Transverse colon (tissue), 4 donors: ENCODE measurements at regions not wholly inside any gene's neighbourhood (a gene's known extent, or its start where the extent isn't known, plus 50 kb on each side); places are given as distances from the start of the nearest gene placed in this dataset.

Source experiments
- DNase-seq: peaks from one replicate; pipeline ENCODE4 v3.0.0-alpha.2; 2019
- H3K27ac ChIP-seq, 4 donors: fragments of 200-600 bp; sonication (generic); 2 replicates each; pipeline ENCODE4 v1.5.1; 2016 to 2018; ENCODE audit warnings: inconsistent platforms in 4 of 4
- H3K27me3 ChIP-seq: fragments of 200-600 bp; sonication (generic); 2 replicates; pipeline ENCODE4 v1.5.1; 2017; ENCODE audit warnings: inconsistent platforms
- H3K36me3 ChIP-seq, 4 donors: fragments of 200-600 bp; sonication (generic); 2 replicates each; pipeline ENCODE4 v1.5.1; 2017 to 2019; ENCODE audit warnings: inconsistent platforms in 4 of 4
- H3K4me1 ChIP-seq, 4 donors: fragments of 200-600 bp; sonication (generic); 2 replicates each; pipeline ENCODE4 v1.5.1; 2017 to 2020; ENCODE audit warnings: inconsistent platforms in 4 of 4
- H3K4me3 ChIP-seq, 4 donors: fragments of 200-600 bp; sonication (generic); 1 replicate in 1 of 4; 2 replicates in 3 of 4; pipeline versions ENCODE4 v1.5.1 to v1.6.1; 2017 to 2019; ENCODE audit warnings: inconsistent platforms in 4 of 4
- H3K9me3 ChIP-seq, 2 donors: fragments of 200-600 bp; sonication (generic); 2 replicates each; pipeline ENCODE4 v1.5.1; 2017 to 2019; ENCODE audit warnings: inconsistent platforms in 2 of 2
- CTCF ChIP-seq, 5 experiments: fragments of 200-600 bp in 3 of 5; fragments of 450-650 bp in 2 of 5; sonication (generic) in 3 of 5; IDR thresholded peaks; 1 replicate in 2 of 5; 2 replicates in 3 of 5; pipeline ENCODE4 v1.5.1; 2016 to 2017; ENCODE audit warnings: antibody characterized with exemption in 5 of 5, inconsistent platforms in 3 of 5, mild to moderate bottlenecking in 2 of 5, moderate library complexity in 1 of 5
- EP300 ChIP-seq: sonication (generic); formaldehyde crosslinking; IDR thresholded peaks from one replicate; pipeline ENCODE4 v1.6.1; 2017; ENCODE audit warnings: antibody characterized with exemption, low read depth
- POLR2A ChIP-seq: fragments of 450-650 bp; IDR thresholded peaks from one replicate; pipeline ENCODE4 v1.6.1; 2016; ENCODE audit warnings: antibody characterized with exemption, mild to moderate bottlenecking, moderate library complexity
- POLR2AphosphoS5 ChIP-seq, 3 donors: sonication (generic); formaldehyde crosslinking; IDR thresholded peaks; one replicate each; pipeline ENCODE4 v1.6.1; 2016; ENCODE audit warnings: antibody characterized with exemption in 3 of 3
- WGBS, 2 donors: methylation state at CpG; one replicate each; pipeline ENCODE4 v1.1.5; 2018; ENCODE audit warnings: low coverage in 1 of 2; 5-methylcytosine and 5-hydroxymethylcytosine counted together
- in situ Hi-C, 4 donors: fragments of 200-750 bp; cut with MboI; loops; one replicate each; pipeline versions ENCODE4 v1.15.0 to v1.15.1; 2017; ENCODE audit warnings: low sequenced_read_pairs in 3 of 4, low pct_ligation_motif_present in 1 of 4, low pct_unique_long_range_greater_than_20kb in 1 of 4
- intact Hi-C: fragments of 100-400 bp; cut with DNase I; formaldehyde crosslinking; loops from one replicate; pipeline ENCODE4 v1.15.1; 2023; ENCODE audit warnings: low total_unique reads

GRCh38 chr1:221018414-221018813 is 139.2 kb downstream of the HLX start:
- Histone ChIP-seq H3K9me3 (no peaks in the 10 kb centered on the region), H3K27ac (no peak overlapping the region), H3K4me3 (no peak overlapping the region), H3K27me3 (no peaks in the 10 kb centered on the region), H3K4me1 (no peaks in the 10 kb centered on the region), H3K36me3 (no peaks in the 10 kb centered on the region)
- in situ Hi-C loops = no loop called here
- no peak for TF ChIP-seq CTCF (IDR thresholded peaks at IDR 0.05)
- no peak for TF ChIP-seq POLR2AphosphoS5 (IDR thresholded peaks at IDR 0.05)
- TF ChIP-seq EP300 = no peak
- TF ChIP-seq POLR2A = no peak
- 79 to 84% methylated on average over 1 of the region's 1 CpG for WGBS, 2 donors
- intact Hi-C loops = no loop called here
- DNase-seq = no peak

DNA sequence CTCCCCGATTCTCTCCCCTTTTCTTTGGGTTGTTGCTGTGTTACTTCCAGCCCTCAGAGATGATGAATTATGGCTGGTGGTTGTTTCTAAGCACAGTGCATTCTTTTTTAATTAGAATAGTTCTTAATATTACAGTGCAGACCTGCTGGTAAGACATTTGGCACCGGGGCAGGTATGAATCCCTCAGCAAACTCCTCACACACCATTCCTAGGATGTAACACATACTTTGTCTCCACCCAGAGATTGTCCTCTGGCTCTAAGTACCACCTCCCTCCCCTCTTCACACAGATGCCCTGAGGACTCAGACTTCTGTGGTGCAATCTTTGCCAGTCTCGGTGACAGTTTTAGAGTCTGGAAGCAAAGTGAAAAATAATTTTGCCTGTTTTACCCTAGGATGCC is 143.1 kb downstream of the HLX start:
- no peak for TF ChIP-seq POLR2AphosphoS5 (IDR thresholded peaks at IDR 0.05)
- no peaks in the 10 kb centered on the region for H3K4me1 ChIP-seq
- intact Hi-C loops = no loop called here
- H3K9me3 ChIP-seq = no peaks in the 10 kb centered on the region
- DNase-seq = no peak
- H3K27me3 ChIP-seq = no peaks in the 10 kb centered on the region
- no peaks in the 10 kb centered on the region for H3K36me3 ChIP-seq
- 48 to 76% methylated on average over 3 of the region's 3 CpGs for WGBS, 2 donors
- in situ Hi-C loops = no loop called here
- H3K27ac ChIP-seq = no peak overlapping the region
- no peak overlapping the region for H3K4me3 ChIP-seq

DNA sequence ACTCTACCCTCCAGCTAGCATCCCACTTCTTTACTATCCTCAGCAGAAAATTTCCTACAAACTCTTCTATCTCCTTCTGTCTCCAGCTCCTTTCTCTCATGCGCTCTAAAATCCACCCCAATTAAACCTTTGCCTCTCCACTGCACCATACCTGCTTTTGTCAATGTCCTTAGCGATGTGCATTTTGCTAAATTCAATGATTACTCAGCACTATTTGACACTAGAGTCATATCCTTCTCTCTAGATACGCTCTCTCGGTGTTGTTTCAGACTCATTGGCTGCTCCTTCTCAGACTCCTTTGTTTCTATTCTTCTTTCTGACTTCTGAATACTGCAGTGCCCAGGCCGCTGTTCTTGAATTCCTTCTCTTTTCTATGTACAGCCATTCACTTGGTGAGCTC is 144.2 kb downstream of the HLX start:
- Histone ChIP-seq H3K4me3 (no peak overlapping the region), H3K27ac (no peak overlapping the region), H3K4me1 (no peaks in the 10 kb centered on the region), H3K36me3 (no peaks in the 10 kb centered on the region), H3K27me3 (no peaks in the 10 kb centered on the region), H3K9me3 (no peaks in the 10 kb centered on the region)
- no peak for TF ChIP-seq CTCF (IDR thresholded peaks at IDR 0.05)
- TF ChIP-seq POLR2AphosphoS5 (IDR thresholded peaks at IDR 0.05) = no peak
- no peak for TF ChIP-seq POLR2A
- no peak for TF ChIP-seq EP300
- 90 to 95% methylated on average over 5 of the region's 5 CpGs for WGBS, 2 donors
- no peak for DNase-seq
- intact Hi-C loops = no loop called here
- in situ Hi-C loops = no loop called here

DNA sequence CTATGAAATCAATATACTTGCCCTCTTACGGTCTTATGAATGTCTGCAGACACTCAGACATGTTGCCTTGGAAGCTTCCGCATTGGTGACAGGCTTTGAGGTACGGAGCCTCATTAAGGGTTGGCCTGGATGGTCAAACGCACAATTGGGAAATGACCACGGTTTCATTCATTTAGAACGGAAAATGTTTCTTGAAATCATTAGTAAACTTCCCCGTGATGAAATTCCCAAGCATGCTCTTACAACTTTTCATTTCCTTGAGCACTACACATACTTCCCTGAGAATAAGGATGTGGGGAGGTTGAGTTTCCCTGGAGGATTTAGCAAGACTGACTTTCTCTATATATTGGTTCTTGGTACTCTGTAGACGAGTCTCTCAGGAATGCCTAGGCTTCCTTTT is 146.3 kb downstream of the HLX start:
- Histone ChIP-seq H3K27ac (no peak overlapping the region), H3K9me3 (no peaks in the 10 kb centered on the region), H3K36me3 (no peaks in the 10 kb centered on the region), H3K4me1 (peaks cover 0 to 9% (median 2%) of the 10 kb centered on the region in 4 donors), H3K4me3 (no peak overlapping the region), H3K27me3 (no peaks in the 10 kb centered on the region)
- in situ Hi-C loops (no loop called here), intact Hi-C loops (no loop called here)
- TF ChIP-seq POLR2A (no peak), POLR2AphosphoS5 (IDR thresholded peaks at IDR 0.05) (no peak), CTCF (IDR thresholded peaks at IDR 0.05) (no peak), EP300 (no peak)
- WGBS, 2 donors = 70 to 79% methylated on average over 7 to 8 of the region's 8 CpGs
- DNase-seq = no peak

- no peak for DNase-seq
Measured at GRCh38 chr1:221025956-221026355, 146.7 kb downstream of the HLX start.

More at GRCh38 chr1:221025956-221026355, 146.7 kb downstream of the HLX start:
- H3K36me3 ChIP-seq = no peaks in the 10 kb centered on the region
- H3K27ac ChIP-seq = no peak overlapping the region
- H3K27me3 ChIP-seq = no peaks in the 10 kb centered on the region
- H3K4me3 ChIP-seq = no peak overlapping the region
- 46% methylated on average over 4 of the region's 4 CpGs; no CpG with 5 or more reads in 1 of the 2 donors for WGBS, 2 donors
- in situ Hi-C loops (no loop called here), intact Hi-C loops (no loop called here)
- no peaks in the 10 kb centered on the region for H3K9me3 ChIP-seq
- TF ChIP-seq POLR2AphosphoS5 (IDR thresholded peaks at IDR 0.05) (no peak), EP300 (no peak), CTCF (IDR thresholded peaks at IDR 0.05) (no peak), POLR2A (no peak)
- peaks cover 0 to 9% (median 2%) of the 10 kb centered on the region in 4 donors for H3K4me1 ChIP-seq
